ENCODE measurements at regions not wholly inside any gene's neighbourhood (a gene's known extent, or its start where the extent isn't known, plus 50 kb on each side); places are given as distances from the start of the nearest gene placed in this dataset.

DNA sequence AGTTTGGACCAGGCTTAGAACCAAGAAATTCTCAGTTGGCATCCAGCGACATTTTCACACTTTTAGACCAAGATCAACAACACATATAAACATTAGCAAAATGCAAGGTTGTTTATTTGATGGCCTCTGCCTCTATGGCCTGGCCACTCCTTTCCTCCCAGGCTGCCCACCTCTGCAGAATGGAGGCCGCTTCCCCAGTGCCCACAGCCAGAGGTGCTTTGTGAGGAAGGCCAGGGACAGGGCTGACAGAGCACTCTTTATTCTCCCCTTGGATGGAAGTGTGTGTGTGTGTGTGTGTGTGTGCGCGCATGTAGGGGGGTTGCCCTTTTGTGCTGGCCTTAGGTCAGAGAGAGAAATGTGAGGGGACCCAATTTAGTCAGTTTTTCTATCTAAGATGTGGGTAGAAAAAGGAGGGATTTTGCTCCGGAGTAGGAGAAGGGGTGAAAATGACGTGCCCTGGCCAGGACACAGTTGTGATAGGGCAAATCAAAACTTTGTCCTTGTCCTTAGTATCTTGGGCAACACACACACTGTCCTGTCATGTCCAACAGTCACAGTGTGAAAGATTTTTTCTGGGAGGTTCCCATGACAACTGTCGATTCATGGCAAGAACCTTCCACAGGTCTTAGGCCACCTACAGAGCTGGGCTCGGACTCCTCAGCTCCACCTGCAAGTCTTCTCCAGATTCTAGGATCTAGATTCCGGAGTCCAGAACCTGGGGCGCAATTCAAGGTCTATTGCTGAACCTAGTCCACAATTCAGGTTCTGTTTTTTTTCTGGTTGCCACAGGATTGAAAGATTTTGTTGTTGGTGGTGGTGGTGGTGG, 104.9 kb upstream of the SLC2A1 start:
- TF ChIP-seq, protein P1, sequence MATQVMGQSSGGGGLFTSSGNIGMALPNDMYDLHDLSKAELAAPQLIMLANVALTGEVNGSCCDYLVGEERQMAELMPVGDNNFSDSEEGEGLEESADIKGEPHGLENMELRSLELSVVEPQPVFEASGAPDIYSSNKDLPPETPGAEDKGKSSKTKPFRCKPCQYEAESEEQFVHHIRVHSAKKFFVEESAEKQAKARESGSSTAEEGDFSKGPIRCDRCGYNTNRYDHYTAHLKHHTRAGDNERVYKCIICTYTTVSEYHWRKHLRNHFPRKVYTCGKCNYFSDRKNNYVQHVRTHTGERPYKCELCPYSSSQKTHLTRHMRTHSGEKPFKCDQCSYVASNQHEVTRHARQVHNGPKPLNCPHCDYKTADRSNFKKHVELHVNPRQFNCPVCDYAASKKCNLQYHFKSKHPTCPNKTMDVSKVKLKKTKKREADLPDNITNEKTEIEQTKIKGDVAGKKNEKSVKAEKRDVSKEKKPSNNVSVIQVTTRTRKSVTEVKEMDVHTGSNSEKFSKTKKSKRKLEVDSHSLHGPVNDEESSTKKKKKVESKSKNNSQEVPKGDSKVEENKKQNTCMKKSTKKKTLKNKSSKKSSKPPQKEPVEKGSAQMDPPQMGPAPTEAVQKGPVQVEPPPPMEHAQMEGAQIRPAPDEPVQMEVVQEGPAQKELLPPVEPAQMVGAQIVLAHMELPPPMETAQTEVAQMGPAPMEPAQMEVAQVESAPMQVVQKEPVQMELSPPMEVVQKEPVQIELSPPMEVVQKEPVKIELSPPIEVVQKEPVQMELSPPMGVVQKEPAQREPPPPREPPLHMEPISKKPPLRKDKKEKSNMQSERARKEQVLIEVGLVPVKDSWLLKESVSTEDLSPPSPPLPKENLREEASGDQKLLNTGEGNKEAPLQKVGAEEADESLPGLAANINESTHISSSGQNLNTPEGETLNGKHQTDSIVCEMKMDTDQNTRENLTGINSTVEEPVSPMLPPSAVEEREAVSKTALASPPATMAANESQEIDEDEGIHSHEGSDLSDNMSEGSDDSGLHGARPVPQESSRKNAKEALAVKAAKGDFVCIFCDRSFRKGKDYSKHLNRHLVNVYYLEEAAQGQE (IDR thresholded peaks at IDR 0.05; ENCODE audit: low read depth, low read length) = no peak
- TF ChIP-seq, protein P2, sequence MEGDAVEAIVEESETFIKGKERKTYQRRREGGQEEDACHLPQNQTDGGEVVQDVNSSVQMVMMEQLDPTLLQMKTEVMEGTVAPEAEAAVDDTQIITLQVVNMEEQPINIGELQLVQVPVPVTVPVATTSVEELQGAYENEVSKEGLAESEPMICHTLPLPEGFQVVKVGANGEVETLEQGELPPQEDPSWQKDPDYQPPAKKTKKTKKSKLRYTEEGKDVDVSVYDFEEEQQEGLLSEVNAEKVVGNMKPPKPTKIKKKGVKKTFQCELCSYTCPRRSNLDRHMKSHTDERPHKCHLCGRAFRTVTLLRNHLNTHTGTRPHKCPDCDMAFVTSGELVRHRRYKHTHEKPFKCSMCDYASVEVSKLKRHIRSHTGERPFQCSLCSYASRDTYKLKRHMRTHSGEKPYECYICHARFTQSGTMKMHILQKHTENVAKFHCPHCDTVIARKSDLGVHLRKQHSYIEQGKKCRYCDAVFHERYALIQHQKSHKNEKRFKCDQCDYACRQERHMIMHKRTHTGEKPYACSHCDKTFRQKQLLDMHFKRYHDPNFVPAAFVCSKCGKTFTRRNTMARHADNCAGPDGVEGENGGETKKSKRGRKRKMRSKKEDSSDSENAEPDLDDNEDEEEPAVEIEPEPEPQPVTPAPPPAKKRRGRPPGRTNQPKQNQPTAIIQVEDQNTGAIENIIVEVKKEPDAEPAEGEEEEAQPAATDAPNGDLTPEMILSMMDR (IDR thresholded peaks at IDR 0.05) = no peak

Measured in SK-N-SH (cell line).